ENCODE measurements at regions not wholly inside any gene's neighbourhood (a gene's known extent, or its start where the extent isn't known, plus 50 kb on each side); places are given as distances from the start of the nearest gene placed in this dataset.
"Not testable (repeated sequence)": the region's sequence is repeated elsewhere in the genome, so short reads cannot be mapped to it uniquely, and the experiment has no call there.

DNA sequence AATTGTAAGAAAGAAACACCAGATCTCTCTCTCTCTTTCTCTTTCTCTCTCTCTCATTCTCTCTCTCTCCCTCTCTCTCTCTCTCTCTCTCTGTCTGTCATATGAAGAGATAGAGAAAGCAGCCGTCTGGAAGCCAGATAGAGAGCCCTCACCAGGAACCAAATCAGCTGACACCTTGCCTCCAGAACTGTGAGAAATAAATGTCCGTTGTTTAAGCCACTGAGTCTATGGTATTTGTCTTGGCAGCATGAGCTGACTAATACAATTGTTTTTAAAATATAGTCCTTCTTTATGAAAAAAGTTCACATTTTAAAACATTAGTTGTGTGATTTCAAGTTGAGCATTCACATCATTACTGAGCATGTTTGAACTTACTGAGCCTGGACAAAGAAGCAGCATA is 275.6 kb downstream of the CETN3 start:
- DNase-seq (ENCODE audit: low spot score), result no peak

DNA sequence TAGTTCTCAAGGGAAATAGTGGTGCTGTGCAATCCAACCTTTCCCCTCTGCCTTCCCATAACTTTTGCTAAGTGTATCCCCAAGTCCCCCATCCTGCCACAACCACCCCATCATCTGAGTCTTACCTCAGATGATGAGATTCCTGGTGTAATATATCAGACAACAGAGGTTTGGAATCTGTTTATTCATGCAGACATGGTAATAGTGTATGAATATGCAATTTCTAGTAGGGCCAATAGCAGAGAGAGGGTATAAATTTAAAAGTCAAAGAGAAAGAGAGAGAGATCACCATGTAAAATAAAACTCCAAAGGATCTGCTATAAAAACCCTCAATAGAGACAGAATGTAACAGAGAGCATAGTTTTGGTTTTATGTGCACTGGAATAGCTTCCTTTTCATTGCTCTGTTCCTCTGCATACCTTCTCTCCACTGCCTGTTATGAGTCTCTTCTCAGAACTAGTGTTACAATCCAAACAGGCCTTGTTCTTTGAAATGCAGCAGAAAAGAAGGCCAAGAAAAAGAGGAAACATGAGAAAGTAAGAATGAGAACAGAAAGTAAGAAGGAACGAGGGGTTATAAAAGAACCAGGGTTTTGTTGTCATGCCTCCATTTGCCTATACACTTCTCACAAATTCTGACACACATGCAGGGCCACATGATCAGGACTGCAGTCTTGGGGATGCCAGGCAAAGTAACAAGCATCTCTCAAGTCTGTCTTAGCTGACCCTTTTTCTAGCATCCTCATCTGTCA is 278.0 kb downstream of the CETN3 start:
- DNase-seq (ENCODE audit: low spot score), result no peak

GRCh38 chr5:90128551-90128950 is 281.0 kb downstream of the CETN3 start:
- DNase-seq (ENCODE audit: low spot score), result no peak

- DNase-seq (ENCODE audit: low spot score), result no peak
These were observed 290.0 kb downstream of the CETN3 start for GRCh38 chr5:90119531-90119971.

DNA sequence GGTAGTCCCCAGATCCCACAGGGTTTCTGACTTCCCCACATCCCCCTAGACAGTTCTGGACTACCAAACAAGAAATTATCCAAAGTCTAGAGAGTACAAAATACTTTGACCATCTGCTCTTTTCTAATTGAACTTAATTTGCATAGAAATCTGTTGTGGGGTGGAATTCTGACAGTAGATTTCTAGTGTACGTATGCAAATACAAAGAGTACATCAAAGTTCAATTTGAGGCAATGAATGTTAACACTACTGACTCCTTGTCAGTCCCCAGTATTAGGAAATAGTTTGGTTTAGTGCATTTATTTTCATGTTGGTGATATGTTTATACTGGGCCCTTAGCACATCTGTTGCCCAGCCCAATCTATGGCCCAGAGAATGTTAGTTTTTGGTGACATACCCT is 292.6 kb downstream of the CETN3 start:
- no peak for DNase-seq (ENCODE audit: low spot score)

- DNase-seq (ENCODE audit: low spot score), result no peak
These were observed 296.4 kb downstream of the CETN3 start for GRCh38 chr5:90113108-90113507.

GRCh38 chr5:90112033-90112692 is 297.4 kb downstream of the CETN3 start:
- DNase-seq (ENCODE audit: low spot score), result no peak

GRCh38 chr5:90111364-90112032 is 298.1 kb downstream of the CETN3 start:
- DNase-seq (ENCODE audit: low spot score), result no peak

DNA sequence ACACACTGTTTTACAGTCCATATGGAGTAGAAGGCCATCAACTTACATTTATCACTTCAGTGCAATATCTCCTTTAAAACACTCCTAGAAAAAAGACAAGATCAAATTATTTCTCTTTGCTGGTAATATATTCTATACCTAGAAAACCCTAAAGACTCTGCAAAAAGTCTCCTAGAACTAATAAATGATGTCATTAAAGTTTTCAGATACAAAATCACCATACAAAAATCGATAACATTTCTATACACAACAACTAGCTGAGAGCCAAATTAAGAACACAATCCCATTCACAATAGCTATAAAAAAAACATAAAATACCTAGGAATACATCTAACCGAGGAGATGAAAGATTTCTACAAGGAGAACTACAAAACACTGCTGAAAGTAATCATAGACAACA is 300.3 kb downstream of the CETN3 start:
- DNase-seq (ENCODE audit: low spot score), result no peak

DNA sequence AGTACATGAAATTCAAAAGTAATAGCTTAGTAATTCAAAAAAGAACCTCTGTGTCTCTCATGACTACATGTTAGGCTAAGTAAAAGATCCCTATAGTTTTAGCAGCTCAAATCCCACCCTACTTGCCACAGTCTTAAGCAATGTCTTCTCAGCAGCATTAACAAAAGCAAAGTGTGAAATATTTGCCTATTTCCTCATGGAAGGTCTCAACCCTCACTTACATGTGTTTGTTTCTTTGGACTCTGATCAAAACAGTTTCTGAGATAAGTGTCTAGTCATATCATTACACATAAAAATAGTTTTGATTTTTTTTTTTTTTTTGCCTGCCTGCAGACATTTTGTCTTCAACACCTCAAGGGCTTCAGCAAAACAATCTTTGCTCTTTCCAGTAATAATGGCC is 310.5 kb downstream of the CETN3 start:
- no peak for DNase-seq (ENCODE audit: low spot score)

GRCh38 chr5:90097082-90097477 is 312.5 kb downstream of the CETN3 start:
- DNase-seq (ENCODE audit: low spot score), result no peak

GRCh38 chr5:90096415-90097081 is 313.0 kb downstream of the CETN3 start:
- no peak for DNase-seq (ENCODE audit: low spot score)

- no peak for DNase-seq (ENCODE audit: low spot score)
These were observed 314.1 kb downstream of the CETN3 start for GRCh38 chr5:90095292-90096060.

DNA sequence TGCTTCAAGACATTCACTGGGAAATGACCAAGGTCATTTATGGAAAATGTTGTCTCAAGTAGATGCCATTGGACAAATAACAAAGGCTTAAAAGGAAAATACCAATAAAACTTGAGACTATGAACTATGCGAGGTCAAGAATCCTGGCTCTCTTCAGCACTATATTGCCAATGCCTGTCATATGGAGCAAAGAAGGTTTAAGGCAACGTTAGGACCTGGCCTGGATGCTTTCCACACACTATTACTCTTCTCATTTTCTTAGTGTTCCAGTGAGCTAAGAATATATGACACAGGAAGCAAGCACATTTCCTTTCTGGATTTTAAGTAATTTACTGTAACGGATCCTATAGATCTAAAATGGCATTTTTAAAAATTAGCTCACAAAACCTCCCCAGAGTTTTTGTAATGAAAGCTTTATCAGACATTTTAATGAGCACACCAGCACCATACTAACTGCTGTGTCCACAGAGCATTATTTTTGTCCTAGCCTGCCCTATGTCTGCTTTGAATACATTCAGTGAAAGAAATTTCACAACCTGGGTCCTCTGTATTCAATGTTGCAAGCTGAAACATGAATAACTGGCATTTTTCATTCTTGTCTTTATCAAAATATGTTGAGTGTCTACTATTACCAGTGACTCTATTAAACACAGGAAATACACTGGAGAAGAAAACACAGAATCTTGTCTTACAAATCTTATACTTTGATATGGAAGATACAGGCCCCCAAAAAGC is 315.6 kb downstream of the CETN3 start:
- no peak for DNase-seq (ENCODE audit: low spot score)

DNA sequence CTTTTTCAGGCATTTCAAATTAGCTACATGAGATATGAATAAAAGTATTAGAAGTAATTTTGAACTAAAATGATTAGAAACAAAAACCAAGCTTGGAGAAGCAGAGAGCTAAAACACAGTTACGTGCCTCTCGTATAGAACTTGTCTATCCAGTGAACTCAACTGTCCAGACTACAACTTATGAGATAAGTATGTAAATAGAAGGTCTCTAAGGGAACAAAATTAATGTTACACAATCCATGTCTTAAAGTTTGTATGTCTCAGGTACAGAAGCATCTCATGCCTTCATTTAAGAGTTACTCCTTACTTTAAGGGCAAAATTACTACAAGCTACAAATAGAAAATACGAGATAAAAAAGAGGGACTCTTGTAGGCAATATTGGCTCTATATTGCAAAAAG is 316.8 kb downstream of the CETN3 start:
- no peak for DNase-seq (ENCODE audit: low spot score)

DNA sequence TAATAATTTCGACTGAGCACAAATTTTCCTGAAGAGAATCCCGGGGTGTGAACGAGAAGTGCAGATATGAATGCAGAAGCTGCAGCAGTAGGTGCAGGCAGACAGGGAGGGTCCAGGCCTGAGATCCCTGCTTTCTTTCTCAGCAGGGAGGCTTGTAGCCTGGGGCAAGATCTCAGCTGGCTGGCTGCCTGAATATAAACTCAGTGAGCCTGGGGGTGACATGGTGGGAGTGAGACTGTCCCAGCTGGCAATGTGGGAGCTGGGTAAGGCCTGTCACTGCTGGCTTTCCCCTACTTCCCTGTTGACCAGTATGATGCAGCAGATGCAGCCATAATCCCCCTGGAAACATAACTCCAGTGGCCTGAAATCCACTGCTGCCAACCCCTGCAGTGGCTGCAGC is 325.2 kb downstream of the CETN3 start:
- DNase-seq (ENCODE audit: low spot score), result no peak

- DNase-seq (ENCODE audit: low spot score), result not testable (repeated sequence)
These were observed 336.5 kb downstream of the CETN3 start for GRCh38 chr5:90073026-90073570.

GRCh38 chr5:90071656-90072055 is 337.9 kb downstream of the CETN3 start:
- no peak for DNase-seq (ENCODE audit: low spot score)

DNA sequence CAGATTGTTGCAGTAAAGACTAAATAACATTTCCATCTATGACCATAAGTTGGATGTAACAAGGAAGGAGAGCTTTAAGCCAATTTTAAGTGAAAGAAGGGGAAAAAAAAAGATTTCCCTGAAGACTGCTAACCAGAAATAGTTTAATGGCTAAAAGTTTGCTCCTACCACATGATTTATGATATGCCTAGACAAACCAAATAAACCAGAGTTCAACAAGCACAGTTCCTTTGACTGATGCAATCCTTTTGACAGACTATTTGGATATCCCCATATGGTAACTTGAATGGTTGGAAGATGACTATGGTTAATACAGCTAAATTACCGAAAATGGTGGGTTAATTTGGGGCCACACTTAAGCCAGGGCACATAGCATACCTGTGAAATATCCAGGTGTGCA is 338.5 kb downstream of the CETN3 start:
- no peak for DNase-seq (ENCODE audit: low spot score)

GRCh38 chr5:90066920-90067319 is 342.6 kb downstream of the CETN3 start:
- DNase-seq (ENCODE audit: low spot score), result no peak
